Stimulated activated naive B cell treated with anti-CD40 and anti-IgM and Interleukin-4, amounts not matched to agents 10 μg/mL and 1 μg/mL and 100 μg/mL, for 72 hours (primary cell): ENCODE measurements at regions not wholly inside any gene's neighbourhood (a gene's known extent, or its start where the extent isn't known, plus 50 kb on each side); places are given as distances from the start of the nearest gene placed in this dataset.

Experiments
- ATAC-seq, 2 donors: fragments of 150-1000 bp; cut with Tn5 transposase; replicated peaks; 2 replicates each; pipeline ENCODE4 v1.10.0; 2021; ENCODE audit warnings: moderate library complexity in 1 of 2
- DNase-seq: peaks from one replicate; pipeline ENCODE4 v3.0.0; 2021
- H3K27ac Mint-ChIP-seq: one replicate; pipeline ENCODE4 v1.8.0; 2022; ENCODE audit warnings: mild to moderate bottlenecking, mixed read lengths
- H3K27me3 Mint-ChIP-seq, 2 donors: one replicate each; pipeline ENCODE4 v1.8.0; 2022; ENCODE audit warnings: mixed read lengths in 2 of 2
- H3K36me3 Mint-ChIP-seq, 2 donors: one replicate each; pipeline ENCODE4 v1.8.0; 2022; ENCODE audit warnings: mixed read lengths in 2 of 2, mild to moderate bottlenecking in 1 of 2
- H3K4me1 Mint-ChIP-seq, 2 donors: one replicate each; pipeline ENCODE4 v1.8.0; 2022; ENCODE audit warnings: mixed read lengths in 2 of 2, mild to moderate bottlenecking in 1 of 2
- H3K4me3 Mint-ChIP-seq, 2 donors: one replicate each; pipeline ENCODE4 v1.8.0; 2022; ENCODE audit warnings: mild to moderate bottlenecking in 2 of 2, mixed read lengths in 2 of 2, moderate library complexity in 1 of 2
- H3K9me3 Mint-ChIP-seq, 2 donors: one replicate each; pipeline ENCODE4 v1.8.0; 2022; ENCODE audit warnings: mixed read lengths in 2 of 2, mild to moderate bottlenecking in 1 of 2

- Mint-ChIP-seq H3K4me1 (peaks cover 17 to 33% of the 10 kb centered on the region in 2 donors), H3K9me3 (peaks cover 0 to 3% of the 10 kb centered on the region in 2 donors), H3K27ac (no peak overlapping the region), H3K27me3 (no peaks in the 10 kb centered on the region), H3K4me3 (peak overlapping the region in 1 of 2 donors; percentile 19), H3K36me3 (peaks cover 0 to 3% of the 10 kb centered on the region in 2 donors)
- DNase-seq (no peak), ATAC-seq (peak in 1 of 2 donors; percentile 27)
Measured at GRCh38 chr12:89845767-89846166, 137.1 kb upstream of the ATP2B1 start.

GRCh38 chr12:89845366-89845765, 136.7 kb upstream of the ATP2B1 start:
- peaks cover 16 to 33% of the 10 kb centered on the region in 2 donors for H3K4me1 Mint-ChIP-seq
- DNase-seq (no peak), ATAC-seq (peak; percentile 80 to 87)
- H3K9me3 Mint-ChIP-seq = peaks cover 0 to 3% of the 10 kb centered on the region in 2 donors
- peaks cover 0 to 3% of the 10 kb centered on the region in 2 donors for H3K36me3 Mint-ChIP-seq
- no peaks in the 10 kb centered on the region for H3K27me3 Mint-ChIP-seq
- H3K27ac Mint-ChIP-seq = no peak overlapping the region
- peak overlapping the region in 1 of 2 donors; percentile 19 for H3K4me3 Mint-ChIP-seq

- Mint-ChIP-seq H3K27ac (no peak overlapping the region), H3K36me3 (peaks cover 0 to 3% of the 10 kb centered on the region in 2 donors), H3K9me3 (peaks cover 0 to 3% of the 10 kb centered on the region in 2 donors), H3K4me1 (peaks cover 19 to 39% of the 10 kb centered on the region in 2 donors), H3K4me3 (no peak overlapping the region), H3K27me3 (no peaks in the 10 kb centered on the region)
- DNase-seq (no peak), ATAC-seq (no peak)
Measured at GRCh38 chr12:89844539-89844938, 135.9 kb upstream of the ATP2B1 start.

- no peak overlapping the region for H3K27ac Mint-ChIP-seq
- no peak overlapping the region for H3K4me3 Mint-ChIP-seq
- H3K4me1 Mint-ChIP-seq = peaks cover 20 to 37% of the 10 kb centered on the region in 2 donors
- peak; percentile 36 to 70 for ATAC-seq
- H3K36me3 Mint-ChIP-seq = no peaks in the 10 kb centered on the region
- no peaks in the 10 kb centered on the region for H3K27me3 Mint-ChIP-seq
- no peak for DNase-seq
- no peaks in the 10 kb centered on the region for H3K9me3 Mint-ChIP-seq
Measured at GRCh38 chr12:89840162-89840922, 131.7 kb upstream of the ATP2B1 start.

- ATAC-seq (no peak), DNase-seq (no peak)
- Mint-ChIP-seq H3K27ac (peak overlapping the region; percentile 9), H3K27me3 (no peaks in the 10 kb centered on the region), H3K9me3 (no peaks in the 10 kb centered on the region), H3K4me1 (peaks cover 14 to 28% of the 10 kb centered on the region in 2 donors), H3K36me3 (no peaks in the 10 kb centered on the region), H3K4me3 (no peak overlapping the region)
Measured at GRCh38 chr12:89839444-89839843, 130.8 kb upstream of the ATP2B1 start.

- H3K4me3 Mint-ChIP-seq = no peak overlapping the region
- H3K9me3 Mint-ChIP-seq = no peaks in the 10 kb centered on the region
- no peaks in the 10 kb centered on the region for H3K36me3 Mint-ChIP-seq
- no peak for DNase-seq
- H3K27ac Mint-ChIP-seq = no peak overlapping the region
- H3K4me1 Mint-ChIP-seq = peaks cover 13 to 26% of the 10 kb centered on the region in 2 donors
- H3K27me3 Mint-ChIP-seq = no peaks in the 10 kb centered on the region
- ATAC-seq = no peak
Measured at GRCh38 chr12:89838833-89839232, 130.2 kb upstream of the ATP2B1 start.

GRCh38 chr12:89836026-89836425, 127.4 kb upstream of the ATP2B1 start:
- no peaks in the 10 kb centered on the region for H3K36me3 Mint-ChIP-seq
- peaks cover 12 to 23% of the 10 kb centered on the region in 2 donors for H3K4me1 Mint-ChIP-seq
- H3K27ac Mint-ChIP-seq = no peak overlapping the region
- ATAC-seq (no peak), DNase-seq (no peak)
- H3K27me3 Mint-ChIP-seq = no peaks in the 10 kb centered on the region
- no peak overlapping the region for H3K4me3 Mint-ChIP-seq
- no peaks in the 10 kb centered on the region for H3K9me3 Mint-ChIP-seq

GRCh38 chr12:89834676-89835075, 126.0 kb upstream of the ATP2B1 start:
- DNase-seq (no peak), ATAC-seq (no peak)
- peaks cover 11 to 16% of the 10 kb centered on the region in 2 donors for H3K4me1 Mint-ChIP-seq
- no peaks in the 10 kb centered on the region for H3K36me3 Mint-ChIP-seq
- no peaks in the 10 kb centered on the region for H3K27me3 Mint-ChIP-seq
- H3K9me3 Mint-ChIP-seq = no peaks in the 10 kb centered on the region
- H3K4me3 Mint-ChIP-seq = no peak overlapping the region
- no peak overlapping the region for H3K27ac Mint-ChIP-seq

- DNase-seq (no peak), ATAC-seq (no peak)
- H3K4me3 Mint-ChIP-seq = no peak overlapping the region
- H3K4me1 Mint-ChIP-seq = peaks cover 6 to 8% of the 10 kb centered on the region in 2 donors
- H3K36me3 Mint-ChIP-seq = no peaks in the 10 kb centered on the region
- H3K27ac Mint-ChIP-seq = no peak overlapping the region
- no peaks in the 10 kb centered on the region for H3K27me3 Mint-ChIP-seq
- H3K9me3 Mint-ChIP-seq = no peaks in the 10 kb centered on the region
Measured at GRCh38 chr12:89833337-89834252, 125.0 kb upstream of the ATP2B1 start.

GRCh38 chr12:89832336-89832735, 123.7 kb upstream of the ATP2B1 start:
- H3K4me1 Mint-ChIP-seq = peaks cover 6 to 8% of the 10 kb centered on the region in 2 donors
- ATAC-seq (no peak), DNase-seq (no peak)
- H3K27me3 Mint-ChIP-seq = no peaks in the 10 kb centered on the region
- H3K4me3 Mint-ChIP-seq = no peak overlapping the region
- H3K36me3 Mint-ChIP-seq = no peaks in the 10 kb centered on the region
- no peak overlapping the region for H3K27ac Mint-ChIP-seq
- no peaks in the 10 kb centered on the region for H3K9me3 Mint-ChIP-seq

- ATAC-seq (no peak), DNase-seq (no peak)
- Mint-ChIP-seq H3K4me3 (no peak overlapping the region), H3K9me3 (no peaks in the 10 kb centered on the region), H3K27ac (no peak overlapping the region), H3K27me3 (no peaks in the 10 kb centered on the region), H3K4me1 (peaks cover 8 to 9% of the 10 kb centered on the region in 2 donors), H3K36me3 (no peaks in the 10 kb centered on the region)
Measured at GRCh38 chr12:89831310-89832095, 122.9 kb upstream of the ATP2B1 start.

- Mint-ChIP-seq H3K27ac (no peak overlapping the region), H3K4me3 (no peak overlapping the region), H3K27me3 (no peaks in the 10 kb centered on the region), H3K9me3 (no peaks in the 10 kb centered on the region), H3K4me1 (peaks cover 15 to 21% of the 10 kb centered on the region in 2 donors), H3K36me3 (no peaks in the 10 kb centered on the region)
- no peak for ATAC-seq
- no peak for DNase-seq
Measured at GRCh38 chr12:89829434-89829975, 120.9 kb upstream of the ATP2B1 start.

- no peak for ATAC-seq
- H3K36me3 Mint-ChIP-seq = no peaks in the 10 kb centered on the region
- H3K27ac Mint-ChIP-seq = no peak overlapping the region
- H3K9me3 Mint-ChIP-seq = no peaks in the 10 kb centered on the region
- no peak for DNase-seq
- peaks cover 15 to 16% of the 10 kb centered on the region in 2 donors for H3K4me1 Mint-ChIP-seq
- no peak overlapping the region for H3K4me3 Mint-ChIP-seq
- H3K27me3 Mint-ChIP-seq = no peaks in the 10 kb centered on the region
Measured at GRCh38 chr12:89828575-89828974, 119.9 kb upstream of the ATP2B1 start.

GRCh38 chr12:89827592-89827991, 119.0 kb upstream of the ATP2B1 start:
- no peak for DNase-seq
- H3K4me3 Mint-ChIP-seq = no peak overlapping the region
- no peaks in the 10 kb centered on the region for H3K27me3 Mint-ChIP-seq
- no peaks in the 10 kb centered on the region for H3K36me3 Mint-ChIP-seq
- no peak overlapping the region for H3K27ac Mint-ChIP-seq
- H3K4me1 Mint-ChIP-seq = peaks cover 16% of the 10 kb centered on the region in 2 donors
- peaks cover 0 to under 1% of the 10 kb centered on the region in 2 donors for H3K9me3 Mint-ChIP-seq
- no peak for ATAC-seq
